HL-60 (cell line): ENCODE measurements at regions not wholly inside any gene's neighbourhood (a gene's known extent, or its start where the extent isn't known, plus 50 kb on each side); places are given as distances from the start of the nearest gene placed in this dataset.

Experiments used
- DNase-seq, 2 experiments: peaks; one replicate each; pipeline ENCODE4 v3.0.0-alpha.2; 2010 to 2020; ENCODE audit warnings: low read depth in 1 of 2, low spot score in 1 of 2
- H3K27ac ChIP-seq: fragments of 250-450 bp; sonication (Bioruptor Pico); replicated peaks from 2 replicates; pipeline ENCODE4 v1.5.1; 2020; ENCODE audit warnings: mild to moderate bottlenecking, moderate library complexity
- H3K27me3 ChIP-seq: fragments of 250-450 bp; sonication (Bioruptor Pico); 2 replicates; pipeline ENCODE4 v1.5.1; 2021; ENCODE audit warnings: mild to moderate bottlenecking, moderate library complexity; ENCODE audit not compliant: insufficient read depth, poor library complexity, severe bottlenecking
- H3K4me3 ChIP-seq: replicated peaks from 2 replicates; pipeline ENCODE4 v1.5.1; 2011; ENCODE audit warnings: mild to moderate bottlenecking, control low read depth, low read length; ENCODE audit not compliant: insufficient read depth
- GABPA ChIP-seq: IDR thresholded peaks from 2 replicates; pipeline ENCODE4 v1.6.1; 2012; ENCODE audit warnings: low read depth
- POLR2AphosphoS5 ChIP-seq: IDR thresholded peaks from 2 replicates; pipeline ENCODE4 v1.6.1; 2012; ENCODE audit warnings: low read depth
- SPI1 ChIP-seq: IDR thresholded peaks from 2 replicates; pipeline ENCODE4 v1.6.1; 2012; ENCODE audit warnings: low read depth, mild to moderate bottlenecking, borderline replicate concordance
- TF ChIP-seq, protein P1 (sequence below): IDR thresholded peaks from one replicate; pipeline ENCODE4 v1.5.1; 2011; ENCODE audit warnings: low read length, control low read depth, inconsistent platforms; ENCODE audit not compliant: insufficient read depth
- TF ChIP-seq, protein P2 (sequence below): IDR thresholded peaks from 2 replicates; pipeline ENCODE4 v1.6.1; 2012; ENCODE audit warnings: low read depth; ENCODE audit not compliant: insufficient replicate concordance

DNA sequence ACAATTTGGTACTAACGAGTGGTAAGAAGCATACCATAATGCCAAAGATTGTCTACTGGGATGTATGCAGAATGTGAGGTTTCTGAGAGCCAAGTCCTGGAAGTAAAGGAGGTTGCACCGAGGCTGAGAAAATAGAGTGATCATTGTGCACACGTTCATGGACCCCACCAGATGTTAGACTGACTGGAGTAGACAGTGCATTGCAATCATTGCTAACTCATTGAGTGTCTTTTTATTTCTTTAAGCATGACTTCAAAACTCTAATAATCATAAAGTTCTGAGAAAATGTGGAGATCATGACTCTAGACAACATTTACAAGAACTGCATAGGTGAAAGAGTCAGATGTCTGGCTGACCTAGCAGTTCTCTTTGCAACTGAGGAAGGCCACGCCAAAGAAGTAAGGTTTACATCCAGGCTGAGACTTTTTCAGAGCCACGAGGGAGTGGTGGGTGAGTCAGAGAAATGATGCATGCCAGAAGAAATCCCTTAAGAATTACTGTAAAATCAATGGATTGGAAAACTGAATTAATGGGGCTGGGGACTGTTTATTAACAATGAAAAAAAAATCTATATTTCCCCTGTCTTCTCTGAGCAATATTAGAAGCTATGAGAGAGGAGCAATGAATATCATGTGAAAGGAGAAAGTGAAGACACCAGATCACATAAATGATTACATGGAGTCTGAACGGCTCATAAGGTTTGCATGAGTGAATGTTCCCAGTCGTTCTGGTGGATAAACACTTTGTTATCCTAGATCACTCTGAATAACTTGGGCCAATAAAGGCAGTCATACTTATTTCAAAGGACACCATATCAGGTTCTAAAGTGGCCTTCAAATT is 76.0 kb upstream of the SLC25A26 start:
- TF ChIP-seq, protein P1, sequence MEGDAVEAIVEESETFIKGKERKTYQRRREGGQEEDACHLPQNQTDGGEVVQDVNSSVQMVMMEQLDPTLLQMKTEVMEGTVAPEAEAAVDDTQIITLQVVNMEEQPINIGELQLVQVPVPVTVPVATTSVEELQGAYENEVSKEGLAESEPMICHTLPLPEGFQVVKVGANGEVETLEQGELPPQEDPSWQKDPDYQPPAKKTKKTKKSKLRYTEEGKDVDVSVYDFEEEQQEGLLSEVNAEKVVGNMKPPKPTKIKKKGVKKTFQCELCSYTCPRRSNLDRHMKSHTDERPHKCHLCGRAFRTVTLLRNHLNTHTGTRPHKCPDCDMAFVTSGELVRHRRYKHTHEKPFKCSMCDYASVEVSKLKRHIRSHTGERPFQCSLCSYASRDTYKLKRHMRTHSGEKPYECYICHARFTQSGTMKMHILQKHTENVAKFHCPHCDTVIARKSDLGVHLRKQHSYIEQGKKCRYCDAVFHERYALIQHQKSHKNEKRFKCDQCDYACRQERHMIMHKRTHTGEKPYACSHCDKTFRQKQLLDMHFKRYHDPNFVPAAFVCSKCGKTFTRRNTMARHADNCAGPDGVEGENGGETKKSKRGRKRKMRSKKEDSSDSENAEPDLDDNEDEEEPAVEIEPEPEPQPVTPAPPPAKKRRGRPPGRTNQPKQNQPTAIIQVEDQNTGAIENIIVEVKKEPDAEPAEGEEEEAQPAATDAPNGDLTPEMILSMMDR: no peak
- TF ChIP-seq, protein P2, sequence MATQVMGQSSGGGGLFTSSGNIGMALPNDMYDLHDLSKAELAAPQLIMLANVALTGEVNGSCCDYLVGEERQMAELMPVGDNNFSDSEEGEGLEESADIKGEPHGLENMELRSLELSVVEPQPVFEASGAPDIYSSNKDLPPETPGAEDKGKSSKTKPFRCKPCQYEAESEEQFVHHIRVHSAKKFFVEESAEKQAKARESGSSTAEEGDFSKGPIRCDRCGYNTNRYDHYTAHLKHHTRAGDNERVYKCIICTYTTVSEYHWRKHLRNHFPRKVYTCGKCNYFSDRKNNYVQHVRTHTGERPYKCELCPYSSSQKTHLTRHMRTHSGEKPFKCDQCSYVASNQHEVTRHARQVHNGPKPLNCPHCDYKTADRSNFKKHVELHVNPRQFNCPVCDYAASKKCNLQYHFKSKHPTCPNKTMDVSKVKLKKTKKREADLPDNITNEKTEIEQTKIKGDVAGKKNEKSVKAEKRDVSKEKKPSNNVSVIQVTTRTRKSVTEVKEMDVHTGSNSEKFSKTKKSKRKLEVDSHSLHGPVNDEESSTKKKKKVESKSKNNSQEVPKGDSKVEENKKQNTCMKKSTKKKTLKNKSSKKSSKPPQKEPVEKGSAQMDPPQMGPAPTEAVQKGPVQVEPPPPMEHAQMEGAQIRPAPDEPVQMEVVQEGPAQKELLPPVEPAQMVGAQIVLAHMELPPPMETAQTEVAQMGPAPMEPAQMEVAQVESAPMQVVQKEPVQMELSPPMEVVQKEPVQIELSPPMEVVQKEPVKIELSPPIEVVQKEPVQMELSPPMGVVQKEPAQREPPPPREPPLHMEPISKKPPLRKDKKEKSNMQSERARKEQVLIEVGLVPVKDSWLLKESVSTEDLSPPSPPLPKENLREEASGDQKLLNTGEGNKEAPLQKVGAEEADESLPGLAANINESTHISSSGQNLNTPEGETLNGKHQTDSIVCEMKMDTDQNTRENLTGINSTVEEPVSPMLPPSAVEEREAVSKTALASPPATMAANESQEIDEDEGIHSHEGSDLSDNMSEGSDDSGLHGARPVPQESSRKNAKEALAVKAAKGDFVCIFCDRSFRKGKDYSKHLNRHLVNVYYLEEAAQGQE: no peak
- no peak for TF ChIP-seq SPI1
- no peak for TF ChIP-seq GABPA
- no peak for TF ChIP-seq POLR2AphosphoS5
- Histone ChIP-seq H3K27ac (no peak overlapping the region), H3K4me3 (no peak overlapping the region), H3K27me3 (no peaks in the 10 kb centered on the region)
- no peak for DNase-seq

DNA sequence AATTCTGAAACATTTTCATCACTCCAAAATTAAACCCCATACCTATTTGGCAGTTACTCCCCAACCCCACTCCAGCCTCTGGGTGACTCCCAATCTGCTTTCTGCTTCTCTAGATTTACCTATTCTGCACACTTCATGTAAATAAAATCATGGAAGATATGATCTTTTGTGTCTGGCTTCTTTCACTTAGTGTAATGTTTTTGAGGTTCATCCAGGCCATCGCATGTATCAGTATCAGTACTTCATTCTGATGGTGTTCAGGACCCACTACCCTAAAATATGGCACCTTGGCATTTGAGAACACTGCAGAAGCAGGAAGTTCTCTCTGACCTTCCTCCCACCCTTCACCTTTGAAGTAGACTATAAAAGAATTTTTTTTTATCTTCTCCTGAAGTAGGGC is 78.7 kb upstream of the SLC25A26 start:
- H3K27ac ChIP-seq: no peak overlapping the region
- DNase-seq: no peak

GRCh38 chr3:66140743-66141372 is 79.9 kb upstream of the SLC25A26 start:
- no peak for DNase-seq
- Histone ChIP-seq H3K27me3 (peaks cover 3% of the 10 kb centered on the region), H3K27ac (no peak overlapping the region), H3K4me3 (no peak overlapping the region)
- TF ChIP-seq POLR2AphosphoS5: no peak
- TF ChIP-seq SPI1: no peak
- TF ChIP-seq GABPA: no peak
- TF ChIP-seq, protein P2: no peak
- TF ChIP-seq, protein P1: no peak

More for the DNA sequence above, 78.7 kb upstream of the SLC25A26 start:
- Histone ChIP-seq H3K4me3 (no peak overlapping the region), H3K27me3 (no peaks in the 10 kb centered on the region)
- TF ChIP-seq POLR2AphosphoS5: no peak
- TF ChIP-seq SPI1: no peak
- TF ChIP-seq, protein P2: no peak
- TF ChIP-seq, protein P1: no peak
- TF ChIP-seq GABPA: no peak
